Coronary artery (tissue), 2 donors: ENCODE measurements at regions not wholly inside any gene's neighbourhood (a gene's known extent, or its start where the extent isn't known, plus 50 kb on each side); places are given as distances from the start of the nearest gene placed in this dataset.

Experiments used
- DNase-seq: peaks from one replicate; pipeline ENCODE4 v3.0.0-alpha.2; 2017; ENCODE audit warnings: low spot score
- H3K27ac ChIP-seq, 2 donors: fragments of 200-600 bp; sonication (generic); one replicate each; pipeline ENCODE4 v1.5.1; 2016 to 2019
- H3K4me3 ChIP-seq: fragments of 200-600 bp; sonication (generic); 2 replicates; pipeline ENCODE4 v1.5.1; 2016; ENCODE audit warnings: mild to moderate bottlenecking, moderate library complexity
- CTCF ChIP-seq: fragments of 200-600 bp; sonication (generic); IDR thresholded peaks from one replicate; pipeline ENCODE4 v1.5.1; 2019; ENCODE audit warnings: antibody characterized with exemption

GRCh38 chr2:150620855-150621254, 133.4 kb upstream of the RND3 start:
- no peak for TF ChIP-seq CTCF
- H3K27ac ChIP-seq = peak overlapping the region; percentile 72 to 80
- DNase-seq = no peak
- no peak overlapping the region for H3K4me3 ChIP-seq

- TF ChIP-seq CTCF = no peak
- DNase-seq = no peak
- Histone ChIP-seq H3K4me3 (no peak overlapping the region), H3K27ac (peak overlapping the region; percentile 72 to 80)
Measured at GRCh38 chr2:150620416-150620815, 132.9 kb upstream of the RND3 start.

GRCh38 chr2:150619607-150620330, 132.3 kb upstream of the RND3 start:
- DNase-seq = no peak
- no peak overlapping the region for H3K4me3 ChIP-seq
- peak overlapping the region; percentile 72 to 80 for H3K27ac ChIP-seq
- no peak for TF ChIP-seq CTCF

GRCh38 chr2:150618245-150618895, 130.9 kb upstream of the RND3 start:
- Histone ChIP-seq H3K4me3 (no peak overlapping the region), H3K27ac (peak overlapping the region; percentile 35 to 37)
- TF ChIP-seq CTCF = no peak
- no peak for DNase-seq

- Histone ChIP-seq H3K27ac (peak overlapping the region in 1 of 2 donors; percentile 37), H3K4me3 (no peak overlapping the region)
- TF ChIP-seq CTCF = no peak
- no peak for DNase-seq
Measured at GRCh38 chr2:150617351-150617978, 130.0 kb upstream of the RND3 start.

- H3K27ac ChIP-seq = no peak overlapping the region
- no peak overlapping the region for H3K4me3 ChIP-seq
- DNase-seq = no peak
- no peak for TF ChIP-seq CTCF
Measured at GRCh38 chr2:150612957-150613710, 125.7 kb upstream of the RND3 start.
